BJ (cell line): ENCODE measurements at regions not wholly inside any gene's neighbourhood (a gene's known extent, or its start where the extent isn't known, plus 50 kb on each side); places are given as distances from the start of the nearest gene placed in this dataset.

ENCODE experiments used
- CTCF ChIA-PET: fragments of 350-600 bp; formaldehyde crosslinking; extraction: SDS; loops from one replicate; lab custom pipeline; 2021; ENCODE audit warnings: antibody characterized with exemption, inconsistent platforms; lab: Yijun Ruan, JAX
- POLR2A ChIA-PET: fragments of 300-600 bp; sonication (Branson Sonifier 250); formaldehyde crosslinking; extraction: SDS; loops from one replicate; lab custom pipeline; 2021; ENCODE audit warnings: antibody characterized with exemption; lab: Charles Lee
- DNase-seq: peaks from one replicate; pipeline ENCODE4 v3.0.0-alpha.2; 2011; ENCODE audit warnings: low read depth
- H3K27me3 ChIP-seq: 2 replicates; pipeline ENCODE4 v1.6.0; 2011; ENCODE audit warnings: low read length; ENCODE audit not compliant: control insufficient read depth, insufficient read depth
- H3K36me3 ChIP-seq: 2 replicates; pipeline ENCODE4 v1.5.1; 2011; ENCODE audit warnings: low read length; ENCODE audit not compliant: control insufficient read depth, insufficient read depth
- H3K4me3 ChIP-seq: 2 replicates; pipeline ENCODE4 v1.5.1; 2011; ENCODE audit warnings: low read depth, mild to moderate bottlenecking, control low read depth, low read length
- CTCF ChIP-seq: IDR thresholded peaks from 2 replicates; pipeline ENCODE4 v1.5.1; 2011; ENCODE audit warnings: low read depth, mild to moderate bottlenecking, control low read depth, inconsistent platforms, low read length, moderate library complexity; ENCODE audit not compliant: insufficient read depth

GRCh38 chr20:6533761-6534479 is 233.6 kb upstream of the BMP2 start:
- Histone ChIP-seq H3K36me3 (no peaks in the 10 kb centered on the region), H3K27me3 (peaks cover 4% of the 10 kb centered on the region), H3K4me3 (peak overlapping the region; percentile 25)
- peak; percentile 81 for DNase-seq
- TF ChIP-seq CTCF, result no peak
- ChIA-PET CTCF (interaction anchor here (0.5 to 1.3 kb wide), 5 partner anchors 27 to 1721 kb away, joined by 3 to 4 read pairs (median 3); no protein-coding TSS in a partner anchor), POLR2A (interaction anchor here (0.6 to 0.7 kb wide), 2 partner anchors 9 to 1242 kb away, joined by 4 to 6 read pairs; no protein-coding TSS in a partner anchor)

- peak; percentile 34 for DNase-seq
- TF ChIP-seq CTCF, result no peak
- H3K4me3 ChIP-seq, result 0 out of 2 replicates have a peak overlapping the region, but pooled peaks have one; percentile 12
- no peaks in the 10 kb centered on the region for H3K36me3 ChIP-seq
- POLR2A ChIA-PET, result interaction anchor here (0.6 kb wide), 2 partner anchors 50 to 1242 kb away, joined by 4 read pairs; no protein-coding TSS in a partner anchor
- CTCF ChIA-PET, result interaction anchor here (0.5 to 1.3 kb wide), 4 partner anchors 28 to 1722 kb away, joined by 3 to 4 read pairs (median 3); no protein-coding TSS in a partner anchor
- H3K27me3 ChIP-seq, result peaks cover 4% of the 10 kb centered on the region
Observed at GRCh38 chr20:6533351-6533750, 234.1 kb upstream of the BMP2 start.

- H3K27me3 ChIP-seq, result peaks cover 2% of the 10 kb centered on the region
- ChIA-PET POLR2A (no interaction called here), CTCF (no interaction called here)
- no peak overlapping the region for H3K4me3 ChIP-seq
- DNase-seq, result no peak
- no peaks in the 10 kb centered on the region for H3K36me3 ChIP-seq
- TF ChIP-seq CTCF, result no peak
Observed at GRCh38 chr20:6530779-6531315, 236.6 kb upstream of the BMP2 start.

- no peak for DNase-seq
- H3K27me3 ChIP-seq, result peaks cover 2% of the 10 kb centered on the region
- H3K36me3 ChIP-seq, result no peaks in the 10 kb centered on the region
- ChIA-PET CTCF (no interaction called here), POLR2A (no interaction called here)
- no peak for TF ChIP-seq CTCF
- H3K4me3 ChIP-seq, result no peak overlapping the region
Observed at GRCh38 chr20:6530254-6530653, 237.2 kb upstream of the BMP2 start.

GRCh38 chr20:6525447-6526303 is 241.8 kb upstream of the BMP2 start:
- ChIA-PET CTCF (interaction anchor here (1.3 kb wide), 1 partner anchor 43 kb away, joined by 3 read pairs; no protein-coding TSS in a partner anchor), POLR2A (no interaction called here)
- DNase-seq, result no peak
- no peaks in the 10 kb centered on the region for H3K36me3 ChIP-seq
- no peak overlapping the region for H3K4me3 ChIP-seq
- TF ChIP-seq CTCF, result 0 out of 2 replicates have a peak, but pooled peaks have one; percentile 8
- H3K27me3 ChIP-seq, result no peaks in the 10 kb centered on the region
